ELR (cell line): ENCODE measurements at regions not wholly inside any gene's neighbourhood (a gene's known extent, or its start where the extent isn't known, plus 50 kb on each side); places are given as distances from the start of the nearest gene placed in this dataset.
A peak's percentile ranks its signal among the peaks of the same experiment; 100 is the strongest.

Experiments used
- DNase-seq: peaks from one replicate; pipeline ENCODE4 v3.0.0-alpha.2; 2015; ENCODE audit warnings: low read depth

- DNase-seq: no peak
Observed at GRCh38 chr2:9756692-9757250, 86.5 kb upstream of the TAF1B start.

- peak; percentile 29 for DNase-seq
Observed at GRCh38 chr2:9757501-9758264, 85.6 kb upstream of the TAF1B start.

- no peak for DNase-seq
Observed at GRCh38 chr2:9758741-9759140, 84.5 kb upstream of the TAF1B start.

- no peak for DNase-seq
Observed at GRCh38 chr2:9760069-9760901, 83.0 kb upstream of the TAF1B start.

GRCh38 chr2:9760902-9761228 is 82.4 kb upstream of the TAF1B start:
- no peak for DNase-seq

GRCh38 chr2:9761577-9761976 is 81.7 kb upstream of the TAF1B start:
- no peak for DNase-seq

GRCh38 chr2:9762164-9762563 is 81.1 kb upstream of the TAF1B start:
- DNase-seq: no peak

GRCh38 chr2:9762941-9763340 is 80.3 kb upstream of the TAF1B start:
- no peak for DNase-seq

GRCh38 chr2:9763356-9764152 is 79.7 kb upstream of the TAF1B start:
- peak; percentile 62 for DNase-seq

- no peak for DNase-seq
Observed at GRCh38 chr2:9764153-9764778, 79.0 kb upstream of the TAF1B start.

GRCh38 chr2:9765611-9766531 is 77.4 kb upstream of the TAF1B start:
- DNase-seq: no peak

- no peak for DNase-seq
Observed at GRCh38 chr2:9767656-9768281, 75.5 kb upstream of the TAF1B start.

GRCh38 chr2:9768388-9768787 is 74.9 kb upstream of the TAF1B start:
- DNase-seq: no peak

GRCh38 chr2:9769171-9770005 is 73.9 kb upstream of the TAF1B start:
- no peak for DNase-seq

- DNase-seq: no peak
Observed at GRCh38 chr2:9770006-9770307, 73.3 kb upstream of the TAF1B start.

- DNase-seq: peak; percentile 75
Observed at GRCh38 chr2:9770308-9771100, 72.8 kb upstream of the TAF1B start.

- no peak for DNase-seq
Observed at GRCh38 chr2:9771101-9771449, 72.2 kb upstream of the TAF1B start.

GRCh38 chr2:9771481-9772017 is 71.7 kb upstream of the TAF1B start:
- peak; percentile 54 for DNase-seq
